ENCODE measurements at regions not wholly inside any gene's neighbourhood (a gene's known extent, or its start where the extent isn't known, plus 50 kb on each side); places are given as distances from the start of the nearest gene placed in this dataset.

DNA sequence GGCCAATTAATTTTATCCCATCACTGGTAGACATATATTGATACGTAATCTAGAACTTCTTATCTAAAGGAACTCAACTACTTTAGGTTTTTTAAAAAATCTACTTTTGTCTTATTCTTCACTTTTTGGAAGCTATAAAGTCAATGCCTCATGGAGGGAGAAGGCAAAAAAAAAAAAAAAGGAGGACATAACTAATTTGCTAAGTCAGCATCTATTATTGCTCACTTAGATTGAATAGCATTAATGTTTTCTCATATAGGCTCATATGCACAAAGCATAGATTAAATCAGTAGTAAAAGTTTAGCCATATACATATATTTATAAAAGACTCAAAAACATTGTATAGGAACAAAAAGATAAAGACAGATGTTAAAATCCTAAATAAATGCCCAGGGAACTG lies 179.3 kb upstream of the DGKB start:
- TF ChIP-seq, protein P1, sequence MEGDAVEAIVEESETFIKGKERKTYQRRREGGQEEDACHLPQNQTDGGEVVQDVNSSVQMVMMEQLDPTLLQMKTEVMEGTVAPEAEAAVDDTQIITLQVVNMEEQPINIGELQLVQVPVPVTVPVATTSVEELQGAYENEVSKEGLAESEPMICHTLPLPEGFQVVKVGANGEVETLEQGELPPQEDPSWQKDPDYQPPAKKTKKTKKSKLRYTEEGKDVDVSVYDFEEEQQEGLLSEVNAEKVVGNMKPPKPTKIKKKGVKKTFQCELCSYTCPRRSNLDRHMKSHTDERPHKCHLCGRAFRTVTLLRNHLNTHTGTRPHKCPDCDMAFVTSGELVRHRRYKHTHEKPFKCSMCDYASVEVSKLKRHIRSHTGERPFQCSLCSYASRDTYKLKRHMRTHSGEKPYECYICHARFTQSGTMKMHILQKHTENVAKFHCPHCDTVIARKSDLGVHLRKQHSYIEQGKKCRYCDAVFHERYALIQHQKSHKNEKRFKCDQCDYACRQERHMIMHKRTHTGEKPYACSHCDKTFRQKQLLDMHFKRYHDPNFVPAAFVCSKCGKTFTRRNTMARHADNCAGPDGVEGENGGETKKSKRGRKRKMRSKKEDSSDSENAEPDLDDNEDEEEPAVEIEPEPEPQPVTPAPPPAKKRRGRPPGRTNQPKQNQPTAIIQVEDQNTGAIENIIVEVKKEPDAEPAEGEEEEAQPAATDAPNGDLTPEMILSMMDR (conservative IDR thresholded peaks at IDR 0.05; ENCODE audit: low read length) = no peak
- no peak for TF ChIP-seq EZH2phosphoT487 (IDR thresholded peaks at IDR 0.05; ENCODE audit: borderline replicate concordance, low read depth, low read length)

Data from OCI-LY7 (cell line).